Urinary bladder (tissue), 4 donors: ENCODE measurements at regions not wholly inside any gene's neighbourhood (a gene's known extent, or its start where the extent isn't known, plus 50 kb on each side); places are given as distances from the start of the nearest gene placed in this dataset. TPM values are rescaled to one million over a fixed set of nuclear protein-coding genes. Genes with fewer than 3 reads are reported as not detected.

ENCODE experiments used
- DNase-seq: peaks from one replicate; pipeline ENCODE4 v3.0.0-alpha.2; 2015; ENCODE audit errors: extremely low spot score
- H3K27ac ChIP-seq: one replicate; pipeline ENCODE4 v1.5.1; 2013; ENCODE audit warnings: low read depth, mild to moderate bottlenecking, moderate library complexity
- H3K36me3 ChIP-seq: one replicate; pipeline ENCODE4 v1.6.1; 2013; ENCODE audit warnings: mild to moderate bottlenecking, moderate library complexity; ENCODE audit not compliant: insufficient read depth
- H3K4me1 ChIP-seq: one replicate; pipeline ENCODE4 v1.6.1; 2013; ENCODE audit warnings: mild to moderate bottlenecking, moderate library complexity; ENCODE audit not compliant: insufficient read depth
- H3K4me3 ChIP-seq: one replicate; pipeline ENCODE4 v1.5.1; 2013; ENCODE audit warnings: low read depth, low read length
- WGBS: extraction: QIAGEN DNeasy Blood & Tissue Kit; methylation state at CpG from one replicate; pipeline ENCODE4 v1.1.7; 2013; 5-methylcytosine and 5-hydroxymethylcytosine counted together
- small RNA-seq: library from RNA; depleted of rRNA; stranded (forward); fragments of <200 nt; gene quantifications from one replicate; pipeline ENCODE3, GENCODE V24; 2014
- donor health status: healthy with polysubstance abuse.
- donor health status: healthy.

DNA sequence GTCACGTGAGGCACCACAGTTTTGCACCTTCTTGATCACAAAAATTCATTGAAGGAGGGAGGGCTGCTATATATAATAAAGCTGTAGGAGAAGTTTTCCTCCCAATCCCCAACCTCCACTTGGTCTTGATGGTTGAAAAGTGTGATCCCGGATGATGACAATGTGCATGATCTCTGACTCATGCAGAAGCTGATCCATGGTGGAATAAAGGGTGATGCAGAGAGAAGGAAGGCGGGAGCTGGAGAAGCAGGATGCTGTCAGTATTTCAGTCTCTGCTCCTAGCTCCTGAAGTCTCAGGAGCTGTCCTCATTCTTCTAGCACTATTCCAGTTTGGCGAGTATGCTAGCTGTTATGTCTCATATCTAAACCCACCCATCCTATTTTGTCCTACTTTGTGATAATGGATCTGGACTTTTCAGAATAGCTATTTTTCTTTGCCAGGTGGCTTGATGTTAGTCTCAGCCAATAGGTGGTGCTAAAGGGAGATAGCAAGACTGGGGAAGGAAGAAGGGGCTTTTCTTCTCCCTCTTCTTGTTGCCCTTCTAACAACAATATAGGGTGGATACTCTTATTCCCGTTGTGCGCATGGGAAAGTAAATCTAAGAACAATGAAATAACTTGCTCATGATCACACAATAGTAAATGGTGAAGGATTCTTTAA, 65.6 kb upstream of the HTR2A start:
- H3K27ac ChIP-seq: no peak overlapping the region
- DNase-seq: no peak
- H3K4me1 ChIP-seq: no peaks in the 10 kb centered on the region
- H3K36me3 ChIP-seq: no peaks in the 10 kb centered on the region
- WGBS: 72% methylated on average over 6 of the region's 6 CpGs
- H3K4me3 ChIP-seq: no peak overlapping the region

DNA sequence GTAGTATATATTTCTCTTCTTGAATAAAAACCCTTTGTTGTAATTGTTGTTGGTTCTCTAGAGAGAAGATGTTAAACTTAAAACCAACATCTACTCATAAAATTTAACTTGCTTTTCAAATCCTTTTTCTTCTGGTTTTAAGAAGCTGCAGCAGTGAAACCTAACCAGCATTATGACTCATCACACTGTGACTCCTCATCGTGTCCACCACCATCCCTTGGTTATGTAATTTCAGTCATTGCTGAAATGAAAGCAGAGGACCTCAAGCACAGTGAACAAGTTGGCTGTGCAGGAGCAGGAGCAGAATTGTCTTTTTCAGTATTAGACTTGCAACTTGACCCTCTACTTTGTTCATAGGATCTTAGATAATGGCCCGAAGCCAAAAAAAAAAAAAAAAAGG, 64.9 kb upstream of the HTR2A start:
- no peak overlapping the region for H3K4me3 ChIP-seq
- no peak overlapping the region for H3K27ac ChIP-seq
- no peak for DNase-seq
- WGBS: 51% methylated on average over 2 of the region's 2 CpGs
- H3K4me1 ChIP-seq: no peaks in the 10 kb centered on the region
- no peaks in the 10 kb centered on the region for H3K36me3 ChIP-seq

DNA sequence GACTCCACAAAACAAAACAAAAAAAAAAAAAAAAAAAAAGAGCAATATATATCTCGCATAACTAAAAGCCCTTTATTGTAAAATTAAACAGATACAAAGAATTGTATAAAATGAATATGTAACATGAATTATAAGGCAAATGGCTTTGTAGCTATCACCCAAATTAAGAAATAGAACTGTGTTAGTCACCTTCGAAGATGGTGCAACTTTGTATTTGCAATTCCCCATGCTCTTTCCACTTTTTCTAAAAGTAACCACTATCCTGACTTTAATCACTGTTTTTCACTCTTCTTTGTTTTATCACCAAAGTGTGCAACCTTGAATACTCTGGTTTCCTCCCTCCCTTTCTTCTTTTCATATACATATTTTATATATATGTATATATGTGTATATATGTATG, 57.1 kb upstream of the HTR2A start:
- DNase-seq: no peak
- H3K4me3 ChIP-seq: no peak overlapping the region
- no peaks in the 10 kb centered on the region for H3K36me3 ChIP-seq
- H3K4me1 ChIP-seq: no peaks in the 10 kb centered on the region
- WGBS: 90% methylated on average over 2 of the region's 2 CpGs
- H3K27ac ChIP-seq: no peak overlapping the region

DNA sequence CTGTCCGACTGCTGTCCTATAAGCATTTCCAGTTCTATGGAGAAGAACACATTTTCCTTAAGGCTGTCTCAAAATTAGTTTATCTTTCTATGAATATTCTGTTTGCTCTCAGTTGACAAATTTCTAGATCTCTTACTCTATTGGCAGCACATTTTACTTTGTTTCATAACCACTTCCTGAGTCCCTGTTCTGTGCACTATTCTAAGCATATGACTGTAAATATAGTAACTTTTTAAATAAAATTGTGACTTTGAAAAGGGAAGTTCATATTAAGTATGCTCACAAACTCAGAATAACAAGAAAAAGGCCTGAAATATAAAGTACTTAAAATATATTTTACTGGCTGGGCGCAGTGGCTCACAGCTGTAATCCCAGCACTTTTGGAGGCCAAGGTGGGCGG, 56.5 kb upstream of the HTR2A start:
- H3K4me3 ChIP-seq: no peak overlapping the region
- H3K36me3 ChIP-seq: no peaks in the 10 kb centered on the region
- no peak overlapping the region for H3K27ac ChIP-seq
- no peak for DNase-seq
- H3K4me1 ChIP-seq: no peaks in the 10 kb centered on the region
- WGBS: 80% methylated on average over 3 of the region's 3 CpGs

DNA sequence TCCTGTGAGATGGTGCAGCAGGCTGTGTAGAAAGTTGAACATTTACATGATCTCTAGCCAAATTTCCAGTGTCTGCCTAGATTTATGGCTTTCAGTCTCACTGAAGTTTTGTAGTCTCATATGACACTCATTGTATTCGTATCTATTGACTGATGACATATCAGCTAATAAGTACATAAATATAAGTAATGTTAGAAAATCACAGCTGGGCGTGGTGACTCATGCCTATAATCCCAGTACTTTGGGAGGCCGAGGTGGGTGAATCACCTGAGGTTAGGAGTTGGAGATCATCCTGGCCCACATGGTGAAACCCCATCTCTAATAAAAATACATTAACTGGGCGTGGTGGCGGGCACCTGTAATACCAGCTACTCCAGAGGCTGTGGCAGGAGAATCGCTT, 54.7 kb upstream of the HTR2A start:
- no peak for DNase-seq
- no peaks in the 10 kb centered on the region for H3K36me3 ChIP-seq
- no peaks in the 10 kb centered on the region for H3K4me1 ChIP-seq
- 72% methylated on average over 6 of the region's 6 CpGs for WGBS
- no peak overlapping the region for H3K27ac ChIP-seq
- no peak overlapping the region for H3K4me3 ChIP-seq

DNA sequence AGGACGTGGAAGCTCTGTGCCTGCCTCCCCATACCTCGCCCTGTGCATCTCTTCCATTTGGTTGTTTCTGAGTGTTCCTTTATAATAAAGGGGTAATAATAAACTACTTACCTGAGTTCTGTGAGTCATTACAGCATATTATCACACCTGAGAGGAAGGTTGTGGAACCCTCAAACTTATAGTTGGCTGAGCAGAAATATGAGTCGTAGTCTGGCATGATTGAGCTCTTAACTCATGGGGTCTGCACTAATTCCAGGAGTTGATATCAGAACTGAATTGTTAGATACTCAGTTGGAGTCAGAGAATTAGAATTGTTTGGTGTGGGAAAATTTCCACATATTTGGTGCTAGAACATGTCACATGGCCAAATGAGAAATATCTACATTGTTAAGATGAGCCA, 52.4 kb upstream of the HTR2A start:
- DNase-seq: no peak
- Histone ChIP-seq H3K27ac (no peak overlapping the region), H3K36me3 (no peaks in the 10 kb centered on the region), H3K4me3 (no peak overlapping the region), H3K4me1 (no peaks in the 10 kb centered on the region)
- WGBS: 91% methylated on average over 3 of the region's 3 CpGs

DNA sequence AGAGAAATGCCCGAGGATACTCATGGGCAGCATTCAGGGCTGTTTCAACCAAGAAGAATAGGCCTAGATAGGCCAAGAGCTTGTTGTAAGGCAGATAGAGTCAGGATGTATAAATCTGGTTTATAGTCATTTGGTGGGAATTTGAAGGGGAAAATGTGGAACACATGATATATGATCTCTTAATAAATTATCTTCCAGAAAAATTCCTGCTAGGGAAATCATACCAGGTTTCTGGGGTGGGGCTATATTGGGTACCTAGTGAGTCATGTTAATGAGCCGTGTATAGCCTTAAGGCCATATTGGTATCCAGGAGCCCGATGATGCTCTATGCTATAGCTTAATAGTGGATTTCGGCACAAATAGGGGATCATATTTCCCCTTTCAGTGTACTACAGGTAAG, 51.5 kb upstream of the HTR2A start:
- H3K4me3 ChIP-seq: no peak overlapping the region
- no peak for DNase-seq
- WGBS: 85% methylated on average over 4 of the region's 4 CpGs
- H3K27ac ChIP-seq: no peak overlapping the region
- no peaks in the 10 kb centered on the region for H3K4me1 ChIP-seq
- H3K36me3 ChIP-seq: no peaks in the 10 kb centered on the region

DNA sequence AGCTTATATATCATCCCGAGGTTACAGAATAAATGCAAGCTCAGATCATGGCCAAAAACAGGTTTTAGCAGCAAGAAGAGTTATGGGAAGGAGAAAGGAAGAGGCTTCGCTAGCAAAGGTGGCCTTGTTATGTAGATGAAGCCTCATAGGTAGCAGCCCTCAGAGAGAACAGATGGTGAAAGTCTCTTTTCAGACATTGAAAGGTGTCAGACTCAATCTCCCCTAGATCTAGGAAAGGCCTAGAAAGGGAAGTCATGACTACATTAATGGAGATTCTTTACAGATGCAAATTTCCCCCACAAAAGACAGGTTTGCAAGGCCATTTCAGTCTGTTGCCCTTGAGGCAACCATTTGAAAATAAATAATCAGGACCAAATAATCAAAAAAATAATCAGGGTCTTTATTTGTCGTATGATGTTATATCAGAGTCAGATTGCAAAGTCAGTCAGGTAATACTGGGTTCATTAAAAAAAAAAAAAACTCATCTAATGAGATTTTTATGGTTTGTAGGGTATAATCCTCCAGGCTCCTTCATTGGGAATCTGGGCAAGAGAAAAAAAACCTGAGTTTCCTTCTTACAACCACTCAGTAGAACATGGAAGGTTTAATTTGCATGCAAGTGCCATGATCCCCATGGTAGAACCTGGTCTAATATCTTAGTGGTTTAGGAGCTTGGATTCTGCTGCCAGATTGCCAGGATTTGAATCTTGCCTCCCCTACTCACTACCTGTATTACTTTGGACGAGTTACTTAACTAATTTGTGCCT, 50.8 kb upstream of the HTR2A start:
- DNase-seq: no peak
- 71% methylated on average over 4 of the region's 4 CpGs for WGBS
- Histone ChIP-seq H3K27ac (no peak overlapping the region), H3K4me3 (no peak overlapping the region), H3K4me1 (no peaks in the 10 kb centered on the region), H3K36me3 (no peaks in the 10 kb centered on the region)

Small RNA genes in the stretch of these regions (small RNA-seq; reads per million reads assigned to genes)
- gene GNG5P5 (not detected), gene RN7SL700P (not detected)
